ENCODE measurements at regions not wholly inside any gene's neighbourhood (a gene's known extent, or its start where the extent isn't known, plus 50 kb on each side); places are given as distances from the start of the nearest gene placed in this dataset.

GRCh38 chr13:54787754-54788153 lies 1759.1 kb downstream of the OLFM4 start:
- H3K27me3 ChIP-seq (ENCODE audit: control insufficient read depth in 2 of 2, insufficient read depth in 2 of 2, low read length in 2 of 2), result no peaks in the 10 kb centered on the region
- no peak overlapping the region for H3K4me3 ChIP-seq (replicated peaks in 1 of 3; ENCODE audit: insufficient read depth in 1 of 3, low read depth in 1 of 3, low read length in 3 of 3)
- no peak for FAIRE-seq
- BruUV-seq (replicated peaks), result no TSS peak
- H3K9me3 ChIP-seq (replicated peaks; ENCODE audit: control insufficient read depth, insufficient read depth, low read length), result peaks cover 2% of the 10 kb centered on the region
- H3K27ac ChIP-seq (ENCODE audit: insufficient read depth, low read depth, low read length), result no peak overlapping the region
- H3K9me1 ChIP-seq (replicated peaks; ENCODE audit: control insufficient read depth, extremely low read depth, insufficient read depth, low read length), result no peaks in the 10 kb centered on the region
- no peak overlapping the region for H3K4me2 ChIP-seq (ENCODE audit: insufficient read depth, low read length)
- no peak for DNase-seq (ENCODE audit: low read depth, low spot score)
- H4K20me1 ChIP-seq (replicated peaks; ENCODE audit: control insufficient read depth, extremely low read depth, insufficient read depth, low read length), result no peaks in the 10 kb centered on the region
- no peaks in the 10 kb centered on the region for H3K36me3 ChIP-seq (ENCODE audit: control insufficient read depth in 2 of 2, extremely low read depth in 1 of 2, insufficient read depth in 2 of 2, low read length in 2 of 2)
- H3K4me1 ChIP-seq (ENCODE audit: control insufficient read depth, extremely low read depth, insufficient read depth, low read length), result no peaks in the 10 kb centered on the region
- ChIA-PET CTCF (no interaction called here), POLR2A (no interaction called here)
- no peaks in the 10 kb centered on the region for H3K79me2 ChIP-seq (ENCODE audit: control insufficient read depth, insufficient read depth, low read length)
- intact Hi-C loops (cut with micrococcal nuclease), result no loop called here
- no peak for TF ChIP-seq POLR2AphosphoS5 (IDR thresholded peaks at IDR 0.05; ENCODE audit: insufficient read depth, low read depth, low read length)
- TF ChIP-seq POLR2A (IDR thresholded peaks at IDR 0.05; ENCODE audit: low read depth, low read length), result no peak
- dilution Hi-C loops (cut with MboI; ENCODE audit: extremely low pct_ligation_motif_present, low sequenced_read_pairs), result no loop called here
- no peak overlapping the region for H3K9ac ChIP-seq (replicated peaks; ENCODE audit: extremely low read depth, insufficient read depth, low read length)
- H2AFZ ChIP-seq (ENCODE audit: low read depth, low read length), result no peak overlapping the region

GRCh38 chr13:54799621-54800226 lies 1771.1 kb downstream of the OLFM4 start:
- POLR2A ChIA-PET, result no interaction called here
- DNase-seq (ENCODE audit: low read depth, low spot score) (no peak), FAIRE-seq (no peak)
- intact Hi-C loops (cut with micrococcal nuclease), result no loop called here
- dilution Hi-C loops (cut with MboI; ENCODE audit: extremely low pct_ligation_motif_present, low sequenced_read_pairs), result no loop called here
- Histone ChIP-seq H3K9me3 (replicated peaks; ENCODE audit: control insufficient read depth, insufficient read depth, low read length) (peaks cover 4% of the 10 kb centered on the region), H3K79me2 (ENCODE audit: control insufficient read depth, insufficient read depth, low read length) (no peaks in the 10 kb centered on the region), H3K27ac (ENCODE audit: insufficient read depth, low read depth, low read length) (no peak overlapping the region), H4K20me1 (replicated peaks; ENCODE audit: control insufficient read depth, extremely low read depth, insufficient read depth, low read length) (no peaks in the 10 kb centered on the region), H3K27me3 (ENCODE audit: control insufficient read depth in 2 of 2, insufficient read depth in 2 of 2, low read length in 2 of 2) (no peaks in the 10 kb centered on the region), H3K9ac (replicated peaks; ENCODE audit: extremely low read depth, insufficient read depth, low read length) (no peak overlapping the region), H2AFZ (ENCODE audit: low read depth, low read length) (no peak overlapping the region), H3K4me3 (replicated peaks in 1 of 3; ENCODE audit: insufficient read depth in 1 of 3, low read depth in 1 of 3, low read length in 3 of 3) (no peak overlapping the region), H3K9me1 (replicated peaks; ENCODE audit: control insufficient read depth, extremely low read depth, insufficient read depth, low read length) (no peaks in the 10 kb centered on the region), H3K4me2 (ENCODE audit: insufficient read depth, low read length) (no peak overlapping the region), H3K4me1 (ENCODE audit: control insufficient read depth, extremely low read depth, insufficient read depth, low read length) (no peaks in the 10 kb centered on the region), H3K36me3 (ENCODE audit: control insufficient read depth in 2 of 2, extremely low read depth in 1 of 2, insufficient read depth in 2 of 2, low read length in 2 of 2) (no peaks in the 10 kb centered on the region)
- no TSS peak for BruUV-seq (replicated peaks)
- TF ChIP-seq POLR2A (IDR thresholded peaks at IDR 0.05; ENCODE audit: low read depth, low read length) (no peak), FOS (IDR thresholded peaks at IDR 0.05; ENCODE audit: borderline replicate concordance, insufficient read depth, low read length) (no peak), MYC (IDR thresholded peaks at IDR 0.05; ENCODE audit: low read depth, low read length) (no peak), CTCF (IDR thresholded peaks at IDR 0.05; ENCODE audit: extremely low read depth in 1 of 2, insufficient read depth in 1 of 2, low read depth in 1 of 2, low read length in 2 of 2) (no peak), JUN (IDR thresholded peaks at IDR 0.05; ENCODE audit: borderline replicate concordance, insufficient read depth, insufficient read length, low read depth) (no peak), MAX (IDR thresholded peaks at IDR 0.05; ENCODE audit: insufficient read depth, insufficient read length) (no peak), EZH2 (IDR thresholded peaks at IDR 0.05; ENCODE audit: borderline replicate concordance, low read depth, low read length, severe bottlenecking) (no peak), GATA2 (IDR thresholded peaks at IDR 0.05; ENCODE audit: insufficient read depth, insufficient read length, low read depth, low read length) (no peak), POLR2AphosphoS5 (IDR thresholded peaks at IDR 0.05; ENCODE audit: insufficient read depth, low read depth, low read length) (no peak)
- CTCF ChIA-PET, result no interaction called here
